Right atrium auricular region (tissue), 2 donors: ENCODE measurements at regions not wholly inside any gene's neighbourhood (a gene's known extent, or its start where the extent isn't known, plus 50 kb on each side); places are given as distances from the start of the nearest gene placed in this dataset.

Experiments
- DNase-seq: peaks from one replicate; pipeline ENCODE4 v3.0.0-alpha.2; 2019; ENCODE audit warnings: low spot score
- H3K27ac ChIP-seq, 2 donors: fragments of 200-600 bp; sonication (generic); 1 replicate in 1 of 2; 2 replicates in 1 of 2; pipeline ENCODE4 v1.5.1; 2016 to 2019
- H3K27me3 ChIP-seq, 2 donors: fragments of 200-600 bp; sonication (generic); one replicate each; pipeline versions ENCODE4 v1.5.1 to v1.6.0; 2017 to 2019
- H3K36me3 ChIP-seq: fragments of 200-600 bp; sonication (generic); one replicate; pipeline ENCODE4 v1.5.1; 2016
- H3K4me1 ChIP-seq, 2 donors: fragments of 200-600 bp; sonication (generic); one replicate each; pipeline versions ENCODE4 v1.5.1 to v1.6.0; 2017 to 2019
- H3K4me3 ChIP-seq, 2 donors: fragments of 200-600 bp; sonication (generic); 1 replicate in 1 of 2; 2 replicates in 1 of 2; pipeline ENCODE4 v1.5.1; 2017 to 2019; ENCODE audit warnings: mild to moderate bottlenecking in 1 of 2, moderate library complexity in 1 of 2
- H3K9me3 ChIP-seq, 2 donors: fragments of 200-600 bp; sonication (generic); one replicate each; pipeline ENCODE4 v1.5.1; 2019
- CTCF ChIP-seq, 2 donors: fragments of 200-600 bp; sonication (generic); IDR thresholded peaks; one replicate each; pipeline ENCODE4 v1.5.1; 2019; ENCODE audit warnings: antibody characterized with exemption in 2 of 2

GRCh38 chr7:81514546-81514945, 255.3 kb downstream of the HGF start:
- no peak for TF ChIP-seq CTCF (IDR thresholded peaks at IDR 0.05)
- Histone ChIP-seq H3K27ac (no peak overlapping the region), H3K27me3 (no peaks in the 10 kb centered on the region), H3K4me1 (no peaks in the 10 kb centered on the region), H3K9me3 (peaks cover 0 to 4% of the 10 kb centered on the region in 2 donors), H3K4me3 (no peak overlapping the region), H3K36me3 (no peaks in the 10 kb centered on the region)
- no peak for DNase-seq

GRCh38 chr7:81510122-81510521, 259.7 kb downstream of the HGF start:
- no peaks in the 10 kb centered on the region for H3K4me1 ChIP-seq
- H3K27ac ChIP-seq: no peak overlapping the region
- no peak overlapping the region for H3K4me3 ChIP-seq
- no peaks in the 10 kb centered on the region for H3K36me3 ChIP-seq
- TF ChIP-seq CTCF (IDR thresholded peaks at IDR 0.05): no peak
- no peaks in the 10 kb centered on the region for H3K27me3 ChIP-seq
- peaks cover 0 to 4% of the 10 kb centered on the region in 2 donors for H3K9me3 ChIP-seq
- no peak for DNase-seq

GRCh38 chr7:81507221-81507620, 262.6 kb downstream of the HGF start:
- Histone ChIP-seq H3K4me1 (no peaks in the 10 kb centered on the region), H3K27me3 (no peaks in the 10 kb centered on the region), H3K4me3 (no peak overlapping the region), H3K27ac (no peak overlapping the region), H3K36me3 (no peaks in the 10 kb centered on the region), H3K9me3 (no peaks in the 10 kb centered on the region)
- no peak for TF ChIP-seq CTCF (IDR thresholded peaks at IDR 0.05)
- DNase-seq: no peak

DNA sequence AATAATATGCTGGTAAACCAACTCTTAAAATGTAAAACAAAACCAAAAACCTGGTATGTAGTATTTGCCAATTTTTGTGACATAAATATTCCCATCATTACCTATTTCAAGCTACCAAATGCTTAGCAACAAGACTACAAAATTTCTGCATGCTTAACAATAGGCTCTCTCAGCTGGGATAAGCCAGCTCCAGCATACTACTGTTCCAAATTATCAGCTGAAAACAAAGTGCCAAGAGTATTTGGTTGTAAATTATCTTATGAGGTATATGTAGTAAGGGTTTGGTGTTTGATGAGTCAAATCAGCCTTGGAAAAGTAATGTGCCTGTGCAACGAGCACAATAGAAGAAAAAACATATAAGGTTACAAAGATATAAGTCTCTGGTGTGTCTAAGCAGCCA, 263.2 kb downstream of the HGF start:
- Histone ChIP-seq H3K4me1 (no peaks in the 10 kb centered on the region), H3K4me3 (no peak overlapping the region), H3K27me3 (no peaks in the 10 kb centered on the region), H3K36me3 (no peaks in the 10 kb centered on the region), H3K9me3 (no peaks in the 10 kb centered on the region), H3K27ac (no peak overlapping the region)
- no peak for TF ChIP-seq CTCF (IDR thresholded peaks at IDR 0.05)
- DNase-seq: no peak

- no peaks in the 10 kb centered on the region for H3K27me3 ChIP-seq
- no peak for DNase-seq
- H3K36me3 ChIP-seq: no peaks in the 10 kb centered on the region
- TF ChIP-seq CTCF (IDR thresholded peaks at IDR 0.05): no peak
- no peak overlapping the region for H3K4me3 ChIP-seq
- peaks cover 0 to 12% of the 10 kb centered on the region in 2 donors for H3K4me1 ChIP-seq
- H3K27ac ChIP-seq: no peak overlapping the region
- no peaks in the 10 kb centered on the region for H3K9me3 ChIP-seq
Measured at GRCh38 chr7:81503771-81504170, 266.1 kb downstream of the HGF start.

GRCh38 chr7:81503336-81503735, 266.5 kb downstream of the HGF start:
- no peaks in the 10 kb centered on the region for H3K9me3 ChIP-seq
- DNase-seq: no peak
- H3K36me3 ChIP-seq: no peaks in the 10 kb centered on the region
- H3K4me3 ChIP-seq: no peak overlapping the region
- no peak for TF ChIP-seq CTCF (IDR thresholded peaks at IDR 0.05)
- peaks cover 0 to 12% of the 10 kb centered on the region in 2 donors for H3K4me1 ChIP-seq
- H3K27me3 ChIP-seq: no peaks in the 10 kb centered on the region
- H3K27ac ChIP-seq: no peak overlapping the region
